Neural cell (in vitro differentiated cells): ENCODE measurements at regions not wholly inside any gene's neighbourhood (a gene's known extent, or its start where the extent isn't known, plus 50 kb on each side); places are given as distances from the start of the nearest gene placed in this dataset.
"Not testable (repeated sequence)": the region's sequence is repeated elsewhere in the genome, so short reads cannot be mapped to it uniquely, and the experiment has no call there.

ENCODE experiments used
- H2AFZ ChIP-seq: fragments of 200-600, 300-800 bp; sonication (generic), shearing (Covaris generic); 2 replicates; pipeline ENCODE4 v1.6.0; 2014; ENCODE audit warnings: low read depth, mild to moderate bottlenecking, antibody characterized with exemption, low read length, moderate library complexity
- H3F3A ChIP-seq: fragments of 200-600 bp; shearing (Covaris generic); 2 replicates; pipeline ENCODE4 v1.6.1; 2016; ENCODE audit warnings: mild to moderate bottlenecking, moderate library complexity, mixed read lengths, antibody characterized with exemption, low read length; ENCODE audit not compliant: insufficient read depth, poor library complexity, severe bottlenecking
- H3K27ac ChIP-seq: fragments of 200-600, 300-800 bp; sonication (generic), shearing (Covaris generic); 2 replicates; pipeline ENCODE4 v1.5.1; 2014; ENCODE audit warnings: mild to moderate bottlenecking, low read length, moderate library complexity
- H3K27me3 ChIP-seq: fragments of 300-800, 200-600 bp; sonication (generic), shearing (Covaris generic); 2 replicates; pipeline ENCODE4 v1.6.0; 2014; ENCODE audit warnings: mild to moderate bottlenecking, low read depth, low read length, moderate library complexity; ENCODE audit not compliant: insufficient read depth
- H3K36me3 ChIP-seq: fragments of 300-800, 200-600 bp; sonication (generic), shearing (Covaris generic); 2 replicates; pipeline ENCODE4 v1.5.1; 2014; ENCODE audit warnings: mild to moderate bottlenecking, antibody characterized with exemption, low read length, moderate library complexity; ENCODE audit not compliant: insufficient read depth
- H3K4me2 ChIP-seq: fragments of 300-800, 200-600 bp; sonication (generic), shearing (Covaris generic); 2 replicates; pipeline ENCODE4 v1.6.0; 2014; ENCODE audit warnings: mild to moderate bottlenecking, low read length
- H3K4me3 ChIP-seq: fragments of 300-800, 200-600 bp; sonication (generic), shearing (Covaris generic); 2 replicates; pipeline ENCODE4 v1.5.1; 2014; ENCODE audit warnings: mild to moderate bottlenecking, low read length, moderate library complexity
- H3K79me2 ChIP-seq: fragments of 200-600 bp; shearing (Covaris generic); replicated peaks from 2 replicates; pipeline ENCODE4 v1.6.0; 2014; ENCODE audit warnings: mild to moderate bottlenecking, low read length, moderate library complexity; ENCODE audit not compliant: insufficient read depth
- H3K9ac ChIP-seq: fragments of 300-800, 200-600 bp; sonication (generic), shearing (Covaris generic); 2 replicates; pipeline ENCODE4 v1.6.1; 2016; ENCODE audit warnings: mild to moderate bottlenecking, low read length, mixed read lengths
- H3K9me2 ChIP-seq: fragments of 200-600 bp; shearing (Covaris generic); 2 replicates; pipeline ENCODE4 v1.6.1; 2016; ENCODE audit warnings: mild to moderate bottlenecking, low read length, mixed read lengths; ENCODE audit not compliant: insufficient read depth
- H3K9me3 ChIP-seq: fragments of 200-600, 300-800 bp; sonication (generic), shearing (Covaris generic); 2 replicates; pipeline ENCODE4 v1.6.1; 2016; ENCODE audit warnings: mild to moderate bottlenecking, mixed run types, low read length, moderate library complexity, mixed read lengths
- H4K20me1 ChIP-seq: fragments of 200-600 bp; shearing (Covaris generic); 2 replicates; pipeline ENCODE4 v1.6.1; 2016; ENCODE audit warnings: mild to moderate bottlenecking, mixed run types; ENCODE audit not compliant: insufficient read depth
- CTCF ChIP-seq: fragments of 450-650 bp; IDR thresholded peaks from 2 replicates; pipeline ENCODE4 v1.5.1; 2014; ENCODE audit warnings: antibody characterized with exemption, mild to moderate bottlenecking, moderate library complexity; ENCODE audit not compliant: poor library complexity, severe bottlenecking
- EP300 ChIP-seq: fragments of 450-650 bp; conservative IDR thresholded peaks from 2 replicates; pipeline ENCODE4 v1.6.1; 2014; ENCODE audit warnings: antibody characterized with exemption, mild to moderate bottlenecking, moderate library complexity; ENCODE audit not compliant: poor library complexity, severe bottlenecking
- EZH2 ChIP-seq: fragments of 200-600, 300-800 bp; shearing (Covaris generic), sonication (generic); IDR thresholded peaks from 2 replicates; pipeline ENCODE4 v1.6.1; 2014; ENCODE audit warnings: antibody characterized with exemption, low read length, borderline replicate concordance, mild to moderate bottlenecking; ENCODE audit not compliant: insufficient read depth, poor library complexity, severe bottlenecking
- MXI1 ChIP-seq: fragments of 450-650 bp; conservative IDR thresholded peaks from 2 replicates; pipeline ENCODE4 v1.6.1; 2014; ENCODE audit warnings: antibody characterized with exemption, mild to moderate bottlenecking; ENCODE audit not compliant: poor library complexity, severe bottlenecking
- POLR2AphosphoS5 ChIP-seq: IDR thresholded peaks from 2 replicates; pipeline ENCODE4 v1.6.1; 2012
- RAD21 ChIP-seq: fragments of 450-650 bp; conservative IDR thresholded peaks from 2 replicates; pipeline ENCODE4 v1.6.1; 2014; ENCODE audit warnings: antibody characterized with exemption, mild to moderate bottlenecking, moderate library complexity
- SMC3 ChIP-seq: fragments of 450-650 bp; conservative IDR thresholded peaks from 2 replicates; pipeline ENCODE4 v1.6.1; 2014; ENCODE audit warnings: antibody characterized with exemption, mild to moderate bottlenecking, moderate library complexity; ENCODE audit not compliant: poor library complexity
- TAF1 ChIP-seq: IDR thresholded peaks from 2 replicates; pipeline ENCODE4 v1.6.1; 2012; ENCODE audit warnings: low read depth
- TF ChIP-seq, protein P1 (sequence below): IDR thresholded peaks from 2 replicates; pipeline ENCODE4 v1.6.1; 2012; ENCODE audit warnings: borderline replicate concordance

DNA sequence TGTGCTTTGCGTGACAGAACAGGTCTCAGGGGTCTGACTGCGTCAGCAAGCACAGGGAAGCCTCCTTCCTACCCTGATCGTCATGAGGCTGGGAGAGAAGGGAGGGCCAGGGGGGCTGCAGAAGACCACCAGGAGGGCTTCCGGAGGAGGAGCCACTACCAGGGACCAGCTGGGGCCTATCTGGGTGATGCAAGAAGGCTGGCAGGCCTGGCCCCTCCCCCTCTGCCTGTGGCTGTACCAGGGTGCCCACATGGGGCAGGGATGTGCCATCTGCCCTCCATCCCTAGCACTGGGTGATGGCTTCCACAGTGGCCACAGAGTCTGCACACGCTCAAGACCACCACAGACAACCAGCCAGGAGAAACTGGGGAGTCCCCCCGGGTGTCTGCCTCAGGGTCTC, 116.4 kb upstream of the NKX1-1 start:
- Histone ChIP-seq H3K79me2 (no peaks in the 10 kb centered on the region), H3K9me3 (peaks cover 4% of the 10 kb centered on the region), H3K36me3 (no peaks in the 10 kb centered on the region), H3K4me2 (no peak overlapping the region), H3K9ac (no peak overlapping the region), H4K20me1 (no peaks in the 10 kb centered on the region), H3F3A (no peaks in the 10 kb centered on the region), H3K9me2 (no peaks in the 10 kb centered on the region), H3K27ac (no peak overlapping the region), H3K27me3 (peaks cover 5% of the 10 kb centered on the region), H2AFZ (no peak overlapping the region), H3K4me3 (no peak overlapping the region)
- TF ChIP-seq MXI1 (no peak), RAD21 (no peak), POLR2AphosphoS5 (no peak), SMC3 (no peak), EP300 (no peak), EZH2 (no peak), CTCF (no peak), TAF1 (no peak)
- TF ChIP-seq, protein P1, sequence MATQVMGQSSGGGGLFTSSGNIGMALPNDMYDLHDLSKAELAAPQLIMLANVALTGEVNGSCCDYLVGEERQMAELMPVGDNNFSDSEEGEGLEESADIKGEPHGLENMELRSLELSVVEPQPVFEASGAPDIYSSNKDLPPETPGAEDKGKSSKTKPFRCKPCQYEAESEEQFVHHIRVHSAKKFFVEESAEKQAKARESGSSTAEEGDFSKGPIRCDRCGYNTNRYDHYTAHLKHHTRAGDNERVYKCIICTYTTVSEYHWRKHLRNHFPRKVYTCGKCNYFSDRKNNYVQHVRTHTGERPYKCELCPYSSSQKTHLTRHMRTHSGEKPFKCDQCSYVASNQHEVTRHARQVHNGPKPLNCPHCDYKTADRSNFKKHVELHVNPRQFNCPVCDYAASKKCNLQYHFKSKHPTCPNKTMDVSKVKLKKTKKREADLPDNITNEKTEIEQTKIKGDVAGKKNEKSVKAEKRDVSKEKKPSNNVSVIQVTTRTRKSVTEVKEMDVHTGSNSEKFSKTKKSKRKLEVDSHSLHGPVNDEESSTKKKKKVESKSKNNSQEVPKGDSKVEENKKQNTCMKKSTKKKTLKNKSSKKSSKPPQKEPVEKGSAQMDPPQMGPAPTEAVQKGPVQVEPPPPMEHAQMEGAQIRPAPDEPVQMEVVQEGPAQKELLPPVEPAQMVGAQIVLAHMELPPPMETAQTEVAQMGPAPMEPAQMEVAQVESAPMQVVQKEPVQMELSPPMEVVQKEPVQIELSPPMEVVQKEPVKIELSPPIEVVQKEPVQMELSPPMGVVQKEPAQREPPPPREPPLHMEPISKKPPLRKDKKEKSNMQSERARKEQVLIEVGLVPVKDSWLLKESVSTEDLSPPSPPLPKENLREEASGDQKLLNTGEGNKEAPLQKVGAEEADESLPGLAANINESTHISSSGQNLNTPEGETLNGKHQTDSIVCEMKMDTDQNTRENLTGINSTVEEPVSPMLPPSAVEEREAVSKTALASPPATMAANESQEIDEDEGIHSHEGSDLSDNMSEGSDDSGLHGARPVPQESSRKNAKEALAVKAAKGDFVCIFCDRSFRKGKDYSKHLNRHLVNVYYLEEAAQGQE = no peak

DNA sequence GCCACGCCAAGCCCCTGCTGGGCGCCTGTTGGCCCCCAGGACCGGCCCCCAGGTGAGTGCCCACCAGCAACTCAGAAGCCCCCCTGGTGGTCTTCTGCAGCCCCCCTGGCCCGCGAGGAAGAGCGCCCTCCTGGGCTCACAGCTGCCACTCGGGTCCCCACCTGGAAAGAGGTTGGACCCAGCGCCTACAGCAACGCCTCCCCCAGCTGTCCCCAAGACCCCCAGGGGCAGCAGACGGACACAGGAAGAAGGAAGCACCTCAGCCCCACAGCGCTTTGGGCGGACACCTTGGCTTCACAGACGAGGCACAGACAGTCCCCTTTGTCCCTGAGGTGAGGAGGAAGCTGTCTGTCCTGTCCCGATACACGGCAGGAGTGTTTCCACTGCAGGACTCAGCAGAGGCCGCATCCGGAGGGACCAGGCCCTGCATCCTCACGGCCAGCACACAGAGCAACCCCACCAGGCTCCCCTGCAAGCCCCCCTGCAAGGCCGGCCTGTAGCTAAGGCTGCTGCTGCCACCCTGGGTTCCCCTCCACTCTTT, 115.6 kb upstream of the NKX1-1 start:
- Histone ChIP-seq H3K9ac (no peak overlapping the region), H2AFZ (no peak overlapping the region), H3K36me3 (no peaks in the 10 kb centered on the region), H3K4me2 (no peak overlapping the region), H3K9me2 (no peaks in the 10 kb centered on the region), H3K4me3 (no peak overlapping the region), H3K27me3 (peaks cover 7% of the 10 kb centered on the region), H3K9me3 (peaks cover 4% of the 10 kb centered on the region), H3K79me2 (no peaks in the 10 kb centered on the region), H4K20me1 (no peaks in the 10 kb centered on the region), H3F3A (no peaks in the 10 kb centered on the region), H3K27ac (no peak overlapping the region)
- TF ChIP-seq RAD21 (no peak), EZH2 (no peak), TAF1 (no peak), SMC3 (no peak), EP300 (no peak), CTCF (no peak), MXI1 (no peak), POLR2AphosphoS5 (no peak)
- TF ChIP-seq, protein P1 = no peak

GRCh38 chr4:1520795-1521576, 114.7 kb upstream of the NKX1-1 start:
- H2AFZ ChIP-seq, H3K27me3 ChIP-seq: not testable (repeated sequence)

More at GRCh38 chr4:1520795-1521576, 114.7 kb upstream of the NKX1-1 start:
- not testable (repeated sequence) for H3F3A ChIP-seq, H3K79me2 ChIP-seq, H3K36me3 ChIP-seq, H3K4me3 ChIP-seq, H3K9me2 ChIP-seq, H3K9ac ChIP-seq, H3K9me3 ChIP-seq, H3K27ac ChIP-seq, H4K20me1 ChIP-seq, H3K4me2 ChIP-seq
